GM18868 (cell line): ENCODE measurements at regions not wholly inside any gene's neighbourhood (a gene's known extent, or its start where the extent isn't known, plus 50 kb on each side); places are given as distances from the start of the nearest gene placed in this dataset.
"Not testable (repeated sequence)": the region's sequence is repeated elsewhere in the genome, so short reads cannot be mapped to it uniquely, and the experiment has no call there.

Source experiments
- ATAC-seq: cut with Tn5 transposase; IDR thresholded peaks from one replicate; pipeline ENCODE4 v1.9.1; 2021; ENCODE audit warnings: mild to moderate bottlenecking, moderate library complexity; ENCODE audit not compliant: unreplicated experiment

DNA sequence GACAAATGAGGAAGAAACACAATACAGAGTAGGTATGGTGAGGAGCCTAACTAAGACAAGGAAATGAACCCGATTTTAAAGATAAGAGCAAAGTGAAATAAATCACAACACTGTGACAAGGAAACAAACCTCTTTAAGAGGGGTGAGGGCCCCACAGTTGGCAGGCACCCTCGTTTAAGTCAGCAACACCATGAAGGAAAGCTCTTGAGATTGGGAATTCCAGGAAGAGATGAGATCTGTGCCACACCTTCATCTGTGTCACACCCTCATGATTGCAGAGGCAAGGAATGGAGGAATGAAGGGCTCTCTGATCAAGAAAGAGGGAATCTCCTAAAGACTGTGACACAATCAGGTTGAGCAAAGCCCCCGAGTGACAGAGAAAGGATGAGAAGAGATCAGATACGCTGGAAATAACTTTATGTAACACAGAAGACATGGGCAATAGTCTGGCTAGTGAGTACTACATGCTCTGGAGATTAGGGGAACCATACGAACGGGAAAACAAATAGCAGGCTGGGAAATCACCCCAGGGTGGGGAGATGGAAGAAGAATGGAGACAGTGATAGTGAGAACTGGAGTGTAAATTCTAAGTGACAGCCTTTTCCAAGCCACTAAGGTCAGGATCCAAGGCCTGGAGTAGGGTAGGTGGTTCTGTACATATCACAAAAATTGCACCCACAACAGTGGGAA, 51.7 kb upstream of the TERB2 start:
- ATAC-seq = not testable (repeated sequence)
